Neural crest cell (in vitro differentiated cells): ENCODE measurements at regions not wholly inside any gene's neighbourhood (a gene's known extent, or its start where the extent isn't known, plus 50 kb on each side); places are given as distances from the start of the nearest gene placed in this dataset.

Experiments used
- DNase-seq: peaks from one replicate; pipeline ENCODE4 v3.0.0; 2021; ENCODE audit warnings: low read depth, mixed read lengths, low spot score
- H3K27ac Mint-ChIP-seq: one replicate; pipeline ENCODE4 v1.8.0; 2021; ENCODE audit warnings: mild to moderate bottlenecking, mixed read lengths; ENCODE audit not compliant: unreplicated experiment
- H3K27me3 Mint-ChIP-seq: 2 replicates; pipeline ENCODE4 v1.8.0; 2021; ENCODE audit warnings: low read depth, mild to moderate bottlenecking, mixed read lengths
- H3K36me3 Mint-ChIP-seq: 2 replicates; pipeline ENCODE4 v1.8.0; 2021; ENCODE audit warnings: low read depth, mild to moderate bottlenecking, mixed read lengths
- H3K4me1 Mint-ChIP-seq: 2 replicates; pipeline ENCODE4 v1.8.0; 2021; ENCODE audit warnings: mixed read lengths
- H3K4me3 Mint-ChIP-seq: one replicate; pipeline ENCODE4 v1.8.0; 2021; ENCODE audit warnings: mild to moderate bottlenecking, mixed read lengths
- H3K9me3 Mint-ChIP-seq: 2 replicates; pipeline ENCODE4 v1.8.0; 2021; ENCODE audit warnings: mixed read lengths
- CTCF ChIP-seq: fragments of 200-600 bp; sonication (generic); conservative IDR thresholded peaks from 2 replicates; pipeline ENCODE4 v1.5.0; 2021; ENCODE audit warnings: antibody characterized with exemption, mild to moderate bottlenecking

- Mint-ChIP-seq H3K4me3 (no peak overlapping the region), H3K9me3 (no peaks in the 10 kb centered on the region), H3K4me1 (no peaks in the 10 kb centered on the region), H3K27ac (no peak overlapping the region), H3K27me3 (no peaks in the 10 kb centered on the region), H3K36me3 (no peaks in the 10 kb centered on the region)
- no peak for TF ChIP-seq CTCF
- no peak for DNase-seq
Measured at GRCh38 chr16:14351647-14352046, 278.4 kb downstream of the PARN start.

- Mint-ChIP-seq H3K36me3 (no peaks in the 10 kb centered on the region), H3K27ac (no peak overlapping the region), H3K4me1 (no peaks in the 10 kb centered on the region), H3K4me3 (no peak overlapping the region), H3K27me3 (no peaks in the 10 kb centered on the region), H3K9me3 (no peaks in the 10 kb centered on the region)
- DNase-seq = no peak
- no peak for TF ChIP-seq CTCF
Measured at GRCh38 chr16:14350626-14351025, 279.4 kb downstream of the PARN start.

- no peak overlapping the region for H3K27ac Mint-ChIP-seq
Measured at GRCh38 chr16:14350081-14350480, 279.0 kb downstream of the MRTFB start.

GRCh38 chr16:14347706-14348105 is 276.6 kb downstream of the MRTFB start:
- no peak for DNase-seq
- no peak overlapping the region for H3K27ac Mint-ChIP-seq
- peaks cover 7% of the 10 kb centered on the region for H3K9me3 Mint-ChIP-seq
- TF ChIP-seq CTCF = no peak
- no peak overlapping the region for H3K4me3 Mint-ChIP-seq
- H3K4me1 Mint-ChIP-seq = peaks cover 3% of the 10 kb centered on the region
- no peaks in the 10 kb centered on the region for H3K36me3 Mint-ChIP-seq
- H3K27me3 Mint-ChIP-seq = no peaks in the 10 kb centered on the region

More at GRCh38 chr16:14350081-14350480, 279.0 kb downstream of the MRTFB start:
- Mint-ChIP-seq H3K36me3 (no peaks in the 10 kb centered on the region), H3K27me3 (no peaks in the 10 kb centered on the region), H3K9me3 (no peaks in the 10 kb centered on the region), H3K4me1 (no peaks in the 10 kb centered on the region), H3K4me3 (no peak overlapping the region)
- no peak for DNase-seq
- TF ChIP-seq CTCF = no peak

GRCh38 chr16:14346278-14347142 is 275.4 kb downstream of the MRTFB start:
- Mint-ChIP-seq H3K27ac (no peak overlapping the region), H3K4me1 (peaks cover 3% of the 10 kb centered on the region), H3K36me3 (peaks cover 3% of the 10 kb centered on the region), H3K27me3 (no peaks in the 10 kb centered on the region), H3K4me3 (no peak overlapping the region), H3K9me3 (peaks cover 12% of the 10 kb centered on the region)
- no peak for TF ChIP-seq CTCF
- DNase-seq = no peak
